ENCODE measurements at regions not wholly inside any gene's neighbourhood (a gene's known extent, or its start where the extent isn't known, plus 50 kb on each side); places are given as distances from the start of the nearest gene placed in this dataset.

DNA sequence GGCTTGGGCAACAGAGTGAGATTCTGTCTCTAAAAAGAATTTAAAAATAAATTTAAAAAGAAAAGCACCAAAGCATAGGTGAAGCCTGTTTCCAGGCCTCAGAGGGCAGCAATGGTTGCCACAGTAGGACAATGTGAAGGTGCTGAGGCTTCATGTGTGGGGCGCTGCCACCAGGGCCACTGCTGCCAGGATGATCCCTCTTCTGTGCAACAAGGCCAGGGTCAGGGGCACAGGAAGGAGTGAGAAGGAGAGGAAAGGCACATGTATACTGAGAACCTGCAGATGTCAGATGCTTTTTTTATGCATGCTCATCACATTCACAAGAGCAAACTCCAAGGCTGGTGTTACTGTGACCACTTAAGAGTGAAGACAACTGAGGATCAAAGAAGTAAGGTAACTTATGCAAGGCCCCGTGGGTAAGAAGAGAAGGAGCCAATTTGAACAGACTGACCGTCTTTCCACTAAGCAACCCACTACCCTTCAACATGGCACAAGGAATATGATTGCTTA, 79.7 kb upstream of the ACKR3 start:
- Mint-ChIP-seq H3K9me3 (peaks cover 13% of the 10 kb centered on the region), H3K4me1 (peaks cover 11% of the 10 kb centered on the region), H3K27ac (no peak overlapping the region), H3K36me3 (peaks cover 48% of the 10 kb centered on the region), H3K4me3 (no peak overlapping the region), H3K27me3 (ENCODE audit: low read depth) (no peaks in the 10 kb centered on the region)
- TF ChIP-seq, protein P1, sequence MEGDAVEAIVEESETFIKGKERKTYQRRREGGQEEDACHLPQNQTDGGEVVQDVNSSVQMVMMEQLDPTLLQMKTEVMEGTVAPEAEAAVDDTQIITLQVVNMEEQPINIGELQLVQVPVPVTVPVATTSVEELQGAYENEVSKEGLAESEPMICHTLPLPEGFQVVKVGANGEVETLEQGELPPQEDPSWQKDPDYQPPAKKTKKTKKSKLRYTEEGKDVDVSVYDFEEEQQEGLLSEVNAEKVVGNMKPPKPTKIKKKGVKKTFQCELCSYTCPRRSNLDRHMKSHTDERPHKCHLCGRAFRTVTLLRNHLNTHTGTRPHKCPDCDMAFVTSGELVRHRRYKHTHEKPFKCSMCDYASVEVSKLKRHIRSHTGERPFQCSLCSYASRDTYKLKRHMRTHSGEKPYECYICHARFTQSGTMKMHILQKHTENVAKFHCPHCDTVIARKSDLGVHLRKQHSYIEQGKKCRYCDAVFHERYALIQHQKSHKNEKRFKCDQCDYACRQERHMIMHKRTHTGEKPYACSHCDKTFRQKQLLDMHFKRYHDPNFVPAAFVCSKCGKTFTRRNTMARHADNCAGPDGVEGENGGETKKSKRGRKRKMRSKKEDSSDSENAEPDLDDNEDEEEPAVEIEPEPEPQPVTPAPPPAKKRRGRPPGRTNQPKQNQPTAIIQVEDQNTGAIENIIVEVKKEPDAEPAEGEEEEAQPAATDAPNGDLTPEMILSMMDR (IDR thresholded peaks at IDR 0.05; ENCODE audit: unreplicated experiment), result no peak
- no peak for DNase-seq (ENCODE audit: low spot score in 2 of 2, unreplicated experiment in 2 of 2)

DNA sequence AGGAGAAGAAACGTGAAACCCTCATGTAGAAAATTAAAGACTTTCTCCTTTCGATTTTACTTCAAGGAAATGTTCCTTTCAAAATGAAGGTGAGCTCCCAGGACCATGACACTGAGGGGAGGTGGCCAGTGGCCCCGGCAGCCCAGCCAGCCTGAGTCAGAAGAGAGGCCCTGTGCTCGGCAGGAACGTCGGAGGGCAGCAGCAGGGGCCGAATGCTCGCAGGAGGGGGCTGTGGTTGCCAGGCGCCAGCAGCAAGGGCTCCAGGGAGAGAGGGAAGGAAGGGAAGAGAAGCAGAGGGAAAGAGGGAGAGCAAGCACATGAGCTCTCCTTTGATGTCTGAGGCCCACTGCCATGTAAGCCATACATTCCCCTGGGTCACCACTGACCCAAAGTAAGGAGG, 73.3 kb upstream of the ACKR3 start:
- H3K9me3 Mint-ChIP-seq, result peaks cover 13% of the 10 kb centered on the region
- DNase-seq (ENCODE audit: low spot score in 2 of 2, unreplicated experiment in 2 of 2), result no peak
- H3K36me3 Mint-ChIP-seq, result peaks cover 44% of the 10 kb centered on the region
- no peaks in the 10 kb centered on the region for H3K27me3 Mint-ChIP-seq (ENCODE audit: low read depth)
- TF ChIP-seq, protein P1 (IDR thresholded peaks at IDR 0.05; ENCODE audit: unreplicated experiment), result no peak
- H3K4me1 Mint-ChIP-seq, result peaks cover 2% of the 10 kb centered on the region
- H3K27ac Mint-ChIP-seq, result no peak overlapping the region
- H3K4me3 Mint-ChIP-seq, result no peak overlapping the region

GRCh38 chr2:236498369-236498768, 71.3 kb upstream of the ACKR3 start:
- Mint-ChIP-seq H3K27ac (no peak overlapping the region), H3K9me3 (peaks cover 5% of the 10 kb centered on the region), H3K27me3 (ENCODE audit: low read depth) (no peaks in the 10 kb centered on the region), H3K4me1 (peaks cover 8% of the 10 kb centered on the region), H3K36me3 (peaks cover 33% of the 10 kb centered on the region), H3K4me3 (no peak overlapping the region)
- TF ChIP-seq, protein P1 (IDR thresholded peaks at IDR 0.05; ENCODE audit: unreplicated experiment), result no peak
- no peak for DNase-seq (ENCODE audit: low spot score in 2 of 2, unreplicated experiment in 2 of 2)

DNA sequence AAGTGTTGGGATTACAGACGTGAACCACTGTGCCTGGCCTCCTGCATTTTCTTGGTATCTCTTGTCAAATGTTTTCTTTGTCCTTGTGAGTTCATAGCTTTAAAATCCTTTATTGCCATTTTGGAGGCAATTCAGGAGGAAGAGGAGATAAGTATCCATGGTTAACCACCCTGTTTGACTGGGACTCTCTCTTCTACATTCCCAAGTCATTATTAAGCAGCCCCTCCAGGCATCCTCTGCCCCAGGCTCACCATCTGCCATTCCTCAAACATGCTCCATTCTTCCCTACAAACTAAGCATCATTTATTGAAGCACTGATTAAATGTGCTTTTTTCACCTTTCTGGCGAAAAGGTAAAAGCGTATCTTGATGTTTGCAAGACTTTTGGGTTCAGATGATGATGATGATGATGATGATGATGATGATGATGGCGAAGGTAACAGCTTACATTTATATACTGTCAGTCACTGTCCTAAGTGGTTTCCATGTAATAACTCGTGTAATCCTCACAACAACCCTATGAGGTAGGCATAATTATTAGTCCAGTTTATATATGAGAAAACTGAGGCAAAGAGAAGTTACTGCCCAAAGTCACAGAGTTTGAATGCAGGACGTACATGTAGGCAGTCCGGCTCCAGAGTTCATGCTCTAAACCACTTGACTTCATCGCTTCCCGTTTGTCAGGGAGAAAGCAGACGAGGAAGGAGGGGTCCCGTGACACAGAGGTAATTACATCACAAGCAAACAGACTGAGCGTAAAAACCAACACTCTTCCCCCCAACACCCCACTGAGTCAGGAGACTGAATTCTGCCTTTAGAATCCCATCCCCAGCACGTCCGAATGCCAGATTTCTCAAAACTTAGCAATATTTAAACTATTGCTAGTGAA, 69.7 kb upstream of the ACKR3 start:
- no peaks in the 10 kb centered on the region for H3K27me3 Mint-ChIP-seq (ENCODE audit: low read depth)
- no peak for DNase-seq (ENCODE audit: low spot score in 2 of 2, unreplicated experiment in 2 of 2)
- H3K36me3 Mint-ChIP-seq, result peaks cover 33% of the 10 kb centered on the region
- TF ChIP-seq, protein P1 (IDR thresholded peaks at IDR 0.05; ENCODE audit: unreplicated experiment), result no peak
- peaks cover 13% of the 10 kb centered on the region for H3K4me1 Mint-ChIP-seq
- no peak overlapping the region for H3K27ac Mint-ChIP-seq
- no peaks in the 10 kb centered on the region for H3K9me3 Mint-ChIP-seq
- H3K4me3 Mint-ChIP-seq, result no peak overlapping the region

GRCh38 chr2:236501026-236501425, 68.6 kb upstream of the ACKR3 start:
- Mint-ChIP-seq H3K4me1 (peaks cover 21% of the 10 kb centered on the region), H3K9me3 (no peaks in the 10 kb centered on the region), H3K27me3 (ENCODE audit: low read depth) (no peaks in the 10 kb centered on the region), H3K4me3 (no peak overlapping the region), H3K36me3 (peaks cover 26% of the 10 kb centered on the region), H3K27ac (no peak overlapping the region)
- TF ChIP-seq, protein P1 (IDR thresholded peaks at IDR 0.05; ENCODE audit: unreplicated experiment), result no peak
- DNase-seq (ENCODE audit: low spot score in 2 of 2, unreplicated experiment in 2 of 2), result no peak
